ENCODE measurements at regions not wholly inside any gene's neighbourhood (a gene's known extent, or its start where the extent isn't known, plus 50 kb on each side); places are given as distances from the start of the nearest gene placed in this dataset.

- Histone ChIP-seq H2AFZ (ENCODE audit: low read depth, low read length) (no peak overlapping the region), H3K9me3 (ENCODE audit: insufficient read depth, low read length, severe bottlenecking) (no peaks in the 10 kb centered on the region), H3K4me3 (ENCODE audit: low read depth in 1 of 2, low read length in 2 of 2) (no peak overlapping the region), H3K4me2 (ENCODE audit: insufficient read depth, low read length) (no peak overlapping the region), H3K9ac (ENCODE audit: low read depth, low read length) (no peak overlapping the region), H3K36me3 (ENCODE audit: insufficient read depth, low read length) (no peaks in the 10 kb centered on the region), H3K27me3 (ENCODE audit: insufficient read depth, low read length, poor library complexity) (no peaks in the 10 kb centered on the region), H3K27ac (ENCODE audit: low read length) (no peak overlapping the region), H3K79me2 (ENCODE audit: insufficient read depth, low read length) (no peaks in the 10 kb centered on the region), H3K4me1 (ENCODE audit: insufficient read depth, low read length) (no peaks in the 10 kb centered on the region), H4K20me1 (ENCODE audit: insufficient read depth, low read length) (no peaks in the 10 kb centered on the region)
- DNase-seq, result no peak
- no peak for ATAC-seq (ENCODE audit: insufficient read depth, low read depth)
- TF ChIP-seq, protein P1, sequence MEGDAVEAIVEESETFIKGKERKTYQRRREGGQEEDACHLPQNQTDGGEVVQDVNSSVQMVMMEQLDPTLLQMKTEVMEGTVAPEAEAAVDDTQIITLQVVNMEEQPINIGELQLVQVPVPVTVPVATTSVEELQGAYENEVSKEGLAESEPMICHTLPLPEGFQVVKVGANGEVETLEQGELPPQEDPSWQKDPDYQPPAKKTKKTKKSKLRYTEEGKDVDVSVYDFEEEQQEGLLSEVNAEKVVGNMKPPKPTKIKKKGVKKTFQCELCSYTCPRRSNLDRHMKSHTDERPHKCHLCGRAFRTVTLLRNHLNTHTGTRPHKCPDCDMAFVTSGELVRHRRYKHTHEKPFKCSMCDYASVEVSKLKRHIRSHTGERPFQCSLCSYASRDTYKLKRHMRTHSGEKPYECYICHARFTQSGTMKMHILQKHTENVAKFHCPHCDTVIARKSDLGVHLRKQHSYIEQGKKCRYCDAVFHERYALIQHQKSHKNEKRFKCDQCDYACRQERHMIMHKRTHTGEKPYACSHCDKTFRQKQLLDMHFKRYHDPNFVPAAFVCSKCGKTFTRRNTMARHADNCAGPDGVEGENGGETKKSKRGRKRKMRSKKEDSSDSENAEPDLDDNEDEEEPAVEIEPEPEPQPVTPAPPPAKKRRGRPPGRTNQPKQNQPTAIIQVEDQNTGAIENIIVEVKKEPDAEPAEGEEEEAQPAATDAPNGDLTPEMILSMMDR (IDR thresholded peaks at IDR 0.05; ENCODE audit: borderline replicate concordance, extremely low read depth, low read length, poor library complexity, severe bottlenecking), result no peak
- no peak for TF ChIP-seq EZH2 (IDR thresholded peaks at IDR 0.05; ENCODE audit: borderline replicate concordance, low read depth, low read length, severe bottlenecking)
Observed at GRCh38 chr11:92308366-92308765, 83.7 kb downstream of the FAT3 start.

GRCh38 chr11:92311616-92312449 is 87.2 kb downstream of the FAT3 start:
- Histone ChIP-seq H3K27me3 (ENCODE audit: insufficient read depth, low read length, poor library complexity) (no peaks in the 10 kb centered on the region), H3K4me2 (ENCODE audit: insufficient read depth, low read length) (no peak overlapping the region), H3K36me3 (ENCODE audit: insufficient read depth, low read length) (no peaks in the 10 kb centered on the region), H3K79me2 (ENCODE audit: insufficient read depth, low read length) (no peaks in the 10 kb centered on the region), H3K9me3 (ENCODE audit: insufficient read depth, low read length, severe bottlenecking) (no peaks in the 10 kb centered on the region), H2AFZ (ENCODE audit: low read depth, low read length) (no peak overlapping the region), H3K9ac (ENCODE audit: low read depth, low read length) (no peak overlapping the region), H4K20me1 (ENCODE audit: insufficient read depth, low read length) (no peaks in the 10 kb centered on the region), H3K4me3 (ENCODE audit: low read depth in 1 of 2, low read length in 2 of 2) (no peak overlapping the region), H3K27ac (ENCODE audit: low read length) (no peak overlapping the region), H3K4me1 (ENCODE audit: insufficient read depth, low read length) (peaks cover 6% of the 10 kb centered on the region)
- TF ChIP-seq, protein P1 (IDR thresholded peaks at IDR 0.05; ENCODE audit: borderline replicate concordance, extremely low read depth, low read length, poor library complexity, severe bottlenecking), result no peak
- TF ChIP-seq EZH2 (IDR thresholded peaks at IDR 0.05; ENCODE audit: borderline replicate concordance, low read depth, low read length, severe bottlenecking), result no peak
- ATAC-seq (ENCODE audit: insufficient read depth, low read depth) (no peak), DNase-seq (no peak)

- Histone ChIP-seq H3K27me3 (ENCODE audit: insufficient read depth, low read length, poor library complexity) (no peaks in the 10 kb centered on the region), H3K79me2 (ENCODE audit: insufficient read depth, low read length) (no peaks in the 10 kb centered on the region), H3K4me1 (ENCODE audit: insufficient read depth, low read length) (peaks cover 6% of the 10 kb centered on the region), H3K36me3 (ENCODE audit: insufficient read depth, low read length) (no peaks in the 10 kb centered on the region), H3K9ac (ENCODE audit: low read depth, low read length) (no peak overlapping the region), H3K4me2 (ENCODE audit: insufficient read depth, low read length) (no peak overlapping the region), H3K4me3 (ENCODE audit: low read depth in 1 of 2, low read length in 2 of 2) (no peak overlapping the region), H3K9me3 (ENCODE audit: insufficient read depth, low read length, severe bottlenecking) (no peaks in the 10 kb centered on the region), H4K20me1 (ENCODE audit: insufficient read depth, low read length) (no peaks in the 10 kb centered on the region), H3K27ac (ENCODE audit: low read length) (no peak overlapping the region), H2AFZ (ENCODE audit: low read depth, low read length) (no peak overlapping the region)
- DNase-seq, result no peak
- TF ChIP-seq EZH2 (IDR thresholded peaks at IDR 0.05; ENCODE audit: borderline replicate concordance, low read depth, low read length, severe bottlenecking), result no peak
- TF ChIP-seq, protein P1 (IDR thresholded peaks at IDR 0.05; ENCODE audit: borderline replicate concordance, extremely low read depth, low read length, poor library complexity, severe bottlenecking), result no peak
- ATAC-seq (ENCODE audit: insufficient read depth, low read depth), result no peak
Observed at GRCh38 chr11:92313784-92314183, 89.2 kb downstream of the FAT3 start.
